Cardiac muscle cell (in vitro differentiated cells and primary cell): ENCODE measurements at regions not wholly inside any gene's neighbourhood (a gene's known extent, or its start where the extent isn't known, plus 50 kb on each side); places are given as distances from the start of the nearest gene placed in this dataset.

Experiments used
- DNase-seq, 2 donors: peaks; one replicate each; pipeline versions ENCODE4 v3.0.0 to v3.0.0-alpha.2; 2010 to 2017; ENCODE audit warnings: low read depth in 1 of 2, low spot score in 1 of 2
- H3K27ac ChIP-seq: fragments of 200-600 bp; sonication (generic); 2 replicates; pipeline ENCODE4 v1.5.1; 2016
- H3K27me3 ChIP-seq: fragments of 200-600 bp; sonication (generic); 2 replicates; pipeline ENCODE4 v1.6.0; 2016; ENCODE audit warnings: control low read depth
- H3K36me3 ChIP-seq: fragments of 200-600 bp; sonication (generic); 2 replicates; pipeline ENCODE4 v1.5.1; 2016; ENCODE audit warnings: control low read depth
- H3K4me1 ChIP-seq: fragments of 200-600 bp; sonication (generic); 2 replicates; pipeline ENCODE4 v1.8.1; 2017; ENCODE audit warnings: low read depth, mild to moderate bottlenecking, mixed run types
- H3K4me3 ChIP-seq: fragments of 200-600 bp; sonication (generic); 2 replicates; pipeline ENCODE4 v1.5.1; 2016; ENCODE audit warnings: mild to moderate bottlenecking
- H3K9me3 ChIP-seq: fragments of 200-600 bp; sonication (generic); 2 replicates; pipeline ENCODE4 v1.5.1; 2017; ENCODE audit warnings: low read depth, mild to moderate bottlenecking, control low read depth
- TF ChIP-seq, protein P1 (sequence below): IDR thresholded peaks from 2 replicates; pipeline ENCODE4 v1.5.1; 2012; ENCODE audit warnings: low read depth, mild to moderate bottlenecking, low read length

DNA sequence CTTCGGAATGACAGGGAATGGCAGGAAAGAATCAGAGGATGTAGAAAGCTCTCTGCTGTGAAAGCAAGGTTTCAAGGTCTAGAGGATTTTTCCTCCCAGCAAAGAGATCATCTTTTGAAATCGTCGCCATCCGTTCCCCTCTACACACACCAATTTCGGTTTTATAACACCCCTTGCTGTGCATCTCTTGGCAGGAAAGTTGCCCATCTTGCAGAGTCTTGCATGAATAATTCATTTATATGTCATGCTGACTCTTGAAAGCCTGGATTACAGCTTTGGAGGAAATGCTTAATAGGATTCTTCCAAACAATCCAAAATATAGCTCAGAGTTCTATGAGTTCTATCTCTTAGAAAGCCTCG lies 262.7 kb downstream of the CHL1 start:
- H3K27ac ChIP-seq = no peak overlapping the region
- H3K36me3 ChIP-seq = no peaks in the 10 kb centered on the region
- H3K9me3 ChIP-seq = no peaks in the 10 kb centered on the region
- no peak for DNase-seq
- no peaks in the 10 kb centered on the region for H3K27me3 ChIP-seq
- no peaks in the 10 kb centered on the region for H3K4me1 ChIP-seq
- TF ChIP-seq, protein P1, sequence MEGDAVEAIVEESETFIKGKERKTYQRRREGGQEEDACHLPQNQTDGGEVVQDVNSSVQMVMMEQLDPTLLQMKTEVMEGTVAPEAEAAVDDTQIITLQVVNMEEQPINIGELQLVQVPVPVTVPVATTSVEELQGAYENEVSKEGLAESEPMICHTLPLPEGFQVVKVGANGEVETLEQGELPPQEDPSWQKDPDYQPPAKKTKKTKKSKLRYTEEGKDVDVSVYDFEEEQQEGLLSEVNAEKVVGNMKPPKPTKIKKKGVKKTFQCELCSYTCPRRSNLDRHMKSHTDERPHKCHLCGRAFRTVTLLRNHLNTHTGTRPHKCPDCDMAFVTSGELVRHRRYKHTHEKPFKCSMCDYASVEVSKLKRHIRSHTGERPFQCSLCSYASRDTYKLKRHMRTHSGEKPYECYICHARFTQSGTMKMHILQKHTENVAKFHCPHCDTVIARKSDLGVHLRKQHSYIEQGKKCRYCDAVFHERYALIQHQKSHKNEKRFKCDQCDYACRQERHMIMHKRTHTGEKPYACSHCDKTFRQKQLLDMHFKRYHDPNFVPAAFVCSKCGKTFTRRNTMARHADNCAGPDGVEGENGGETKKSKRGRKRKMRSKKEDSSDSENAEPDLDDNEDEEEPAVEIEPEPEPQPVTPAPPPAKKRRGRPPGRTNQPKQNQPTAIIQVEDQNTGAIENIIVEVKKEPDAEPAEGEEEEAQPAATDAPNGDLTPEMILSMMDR = no peak
- H3K4me3 ChIP-seq = no peak overlapping the region

DNA sequence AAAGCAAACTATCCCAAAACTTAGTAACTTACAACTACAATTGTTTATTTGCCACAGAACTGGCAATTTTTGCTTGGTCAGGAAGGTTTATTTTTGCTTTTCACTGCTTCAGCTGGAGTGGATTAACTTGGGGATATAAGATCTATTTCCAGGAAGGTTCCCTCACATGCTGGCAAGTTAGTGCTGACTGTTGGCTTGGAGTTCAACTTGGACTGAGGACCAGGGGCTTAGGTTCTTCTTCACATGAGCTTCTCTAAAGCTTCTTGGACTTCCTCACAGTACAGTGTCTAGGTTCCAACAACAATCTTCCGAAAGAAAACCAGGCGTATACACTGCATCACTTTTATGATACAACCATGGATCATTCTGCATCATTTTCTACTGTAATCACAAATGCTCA lies 264.4 kb downstream of the CHL1 start:
- Histone ChIP-seq H3K27ac (no peak overlapping the region), H3K27me3 (no peaks in the 10 kb centered on the region), H3K4me3 (no peak overlapping the region), H3K4me1 (no peaks in the 10 kb centered on the region), H3K9me3 (no peaks in the 10 kb centered on the region), H3K36me3 (no peaks in the 10 kb centered on the region)
- DNase-seq = no peak
- TF ChIP-seq, protein P1 = no peak

DNA sequence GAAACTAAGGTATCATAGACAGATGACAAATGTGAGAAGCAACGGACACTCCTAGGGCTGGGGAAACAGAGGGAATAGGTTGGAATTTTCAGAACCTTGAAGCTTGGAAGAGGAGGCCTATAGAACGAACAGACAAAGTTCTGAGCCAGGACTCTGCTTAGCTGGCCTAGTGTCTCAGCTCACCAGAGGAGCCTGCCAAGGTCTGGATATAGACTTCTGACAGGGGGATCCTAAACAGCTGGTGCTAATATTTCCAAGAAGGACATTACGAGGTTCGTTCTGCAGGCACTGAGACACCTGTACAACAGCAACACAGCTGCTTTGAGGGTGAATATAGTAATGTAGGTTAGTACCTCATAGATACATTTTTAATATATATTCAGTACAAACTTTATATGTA lies 266.3 kb downstream of the CHL1 start:
- Histone ChIP-seq H3K9me3 (no peaks in the 10 kb centered on the region), H3K36me3 (no peaks in the 10 kb centered on the region), H3K27me3 (no peaks in the 10 kb centered on the region), H3K4me1 (no peaks in the 10 kb centered on the region), H3K4me3 (no peak overlapping the region), H3K27ac (no peak overlapping the region)
- no peak for DNase-seq
- TF ChIP-seq, protein P1 = no peak

DNA sequence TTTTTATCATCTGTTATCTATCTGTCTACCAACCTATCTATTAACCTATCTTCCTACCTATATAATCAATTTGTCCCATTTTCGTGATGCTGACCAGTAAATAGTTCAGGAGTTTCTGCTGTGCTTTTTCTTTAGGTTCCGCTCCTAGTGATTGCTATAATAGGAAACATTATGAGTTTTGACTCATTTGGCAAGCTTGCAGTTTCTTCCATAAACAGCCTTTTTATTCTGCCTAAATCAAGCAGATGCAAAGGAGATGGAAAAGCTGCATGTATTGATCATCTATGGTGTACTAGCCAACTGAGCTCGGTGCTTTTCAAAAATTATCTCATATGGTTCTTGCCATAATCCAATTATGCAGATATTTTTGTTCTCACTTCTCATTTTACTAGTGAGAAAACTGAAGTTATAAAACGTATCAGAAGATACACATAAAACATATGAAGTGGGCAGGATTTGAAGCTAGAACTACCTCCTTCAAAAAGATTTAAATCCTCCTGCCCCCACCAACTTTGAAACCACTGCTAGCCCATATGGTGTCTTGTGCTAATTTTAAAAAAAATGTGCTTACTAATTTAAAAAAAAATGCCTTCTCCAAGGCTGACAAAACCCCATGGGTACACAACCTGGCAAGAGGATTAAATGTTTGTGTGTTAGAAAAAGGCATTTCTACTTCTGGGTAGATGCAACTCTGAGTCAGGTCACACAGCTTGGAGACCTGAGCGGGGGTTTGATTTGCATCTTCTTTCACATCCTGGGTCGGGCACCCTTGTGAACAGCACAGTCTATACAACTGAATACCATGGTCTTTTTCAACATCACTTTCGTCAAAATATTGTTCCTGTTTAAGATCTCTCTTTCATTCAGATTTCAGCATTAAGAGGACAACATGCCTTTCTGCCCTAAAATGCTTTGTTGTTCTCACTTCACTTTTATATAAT lies 267.0 kb downstream of the CHL1 start:
- H3K4me3 ChIP-seq = no peak overlapping the region

DNA sequence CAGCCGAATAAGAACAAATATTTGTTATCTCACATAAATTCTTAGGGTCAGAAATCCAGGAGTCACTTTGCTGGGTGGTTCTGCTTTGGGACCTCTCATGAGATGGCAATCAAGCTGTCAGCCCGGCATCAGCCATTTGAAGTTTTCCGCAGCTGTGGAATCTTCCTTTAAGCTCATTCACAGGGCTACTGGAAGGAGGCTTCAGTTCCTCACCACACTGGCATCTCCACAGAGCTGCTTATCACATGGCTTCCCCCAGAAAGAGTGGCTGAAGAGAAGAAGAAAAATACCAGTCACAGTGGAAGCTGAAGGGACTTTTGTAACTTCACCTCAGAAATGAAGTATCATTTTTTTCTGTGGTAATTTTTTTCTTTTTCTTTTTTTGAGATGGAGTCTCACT lies 267.7 kb downstream of the CHL1 start:
- H3K27ac ChIP-seq = no peak overlapping the region
- TF ChIP-seq, protein P1 = no peak
- peak in 1 of 2 donors; percentile 11 for DNase-seq
- H3K36me3 ChIP-seq = no peaks in the 10 kb centered on the region
- H3K9me3 ChIP-seq = no peaks in the 10 kb centered on the region
- no peaks in the 10 kb centered on the region for H3K27me3 ChIP-seq
- H3K4me3 ChIP-seq = no peak overlapping the region
- H3K4me1 ChIP-seq = no peaks in the 10 kb centered on the region

More for the DNA sequence above, 267.0 kb downstream of the CHL1 start:
- Histone ChIP-seq H3K9me3 (no peaks in the 10 kb centered on the region), H3K36me3 (no peaks in the 10 kb centered on the region), H3K4me1 (no peaks in the 10 kb centered on the region), H3K27ac (no peak overlapping the region), H3K27me3 (no peaks in the 10 kb centered on the region)
- TF ChIP-seq, protein P1 = no peak
- no peak for DNase-seq
